Hepatocyte (in vitro differentiated cells): ENCODE measurements at regions not wholly inside any gene's neighbourhood (a gene's known extent, or its start where the extent isn't known, plus 50 kb on each side); places are given as distances from the start of the nearest gene placed in this dataset.

Experiments
- EZH2 ChIP-seq: fragments of 200-600 bp; sonication (generic); IDR thresholded peaks from 2 replicates; pipeline ENCODE4 v1.6.1; 2016; ENCODE audit warnings: antibody characterized with exemption, mild to moderate bottlenecking, borderline replicate concordance
- EZH2phosphoT487 ChIP-seq: fragments of 200-600 bp; sonication (generic); IDR thresholded peaks from one replicate; pipeline ENCODE4 v1.6.1; 2018; ENCODE audit warnings: antibody characterized with exemption, mild to moderate bottlenecking, low read depth, moderate library complexity; ENCODE audit not compliant: unreplicated experiment, severe bottlenecking
- TF ChIP-seq, protein P1 (sequence below): fragments of 200-600 bp; sonication (generic); IDR thresholded peaks from 2 replicates; pipeline ENCODE4 v1.5.1; 2016; ENCODE audit warnings: antibody characterized with exemption, mild to moderate bottlenecking; ENCODE audit not compliant: poor library complexity

DNA sequence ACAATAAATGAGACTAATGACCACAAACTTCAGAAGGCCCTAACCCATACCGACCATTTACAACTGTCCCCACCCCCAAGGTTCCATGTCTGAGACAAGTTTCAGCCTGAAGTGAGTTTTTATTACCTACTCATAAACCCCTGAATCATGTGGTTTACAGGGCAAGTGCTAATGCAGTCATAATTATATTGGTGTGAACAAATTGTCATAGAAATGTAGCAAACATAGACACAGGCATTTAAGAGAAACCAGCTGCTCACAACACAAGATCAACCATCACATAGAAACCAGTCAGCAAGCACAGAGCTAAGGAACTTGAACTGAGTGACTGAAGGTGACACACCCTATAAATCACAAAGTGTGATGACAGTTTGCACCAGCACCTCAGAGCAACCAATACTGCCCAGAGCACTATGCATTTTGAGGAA lies 173.8 kb upstream of the MID1 start:
- TF ChIP-seq, protein P1, sequence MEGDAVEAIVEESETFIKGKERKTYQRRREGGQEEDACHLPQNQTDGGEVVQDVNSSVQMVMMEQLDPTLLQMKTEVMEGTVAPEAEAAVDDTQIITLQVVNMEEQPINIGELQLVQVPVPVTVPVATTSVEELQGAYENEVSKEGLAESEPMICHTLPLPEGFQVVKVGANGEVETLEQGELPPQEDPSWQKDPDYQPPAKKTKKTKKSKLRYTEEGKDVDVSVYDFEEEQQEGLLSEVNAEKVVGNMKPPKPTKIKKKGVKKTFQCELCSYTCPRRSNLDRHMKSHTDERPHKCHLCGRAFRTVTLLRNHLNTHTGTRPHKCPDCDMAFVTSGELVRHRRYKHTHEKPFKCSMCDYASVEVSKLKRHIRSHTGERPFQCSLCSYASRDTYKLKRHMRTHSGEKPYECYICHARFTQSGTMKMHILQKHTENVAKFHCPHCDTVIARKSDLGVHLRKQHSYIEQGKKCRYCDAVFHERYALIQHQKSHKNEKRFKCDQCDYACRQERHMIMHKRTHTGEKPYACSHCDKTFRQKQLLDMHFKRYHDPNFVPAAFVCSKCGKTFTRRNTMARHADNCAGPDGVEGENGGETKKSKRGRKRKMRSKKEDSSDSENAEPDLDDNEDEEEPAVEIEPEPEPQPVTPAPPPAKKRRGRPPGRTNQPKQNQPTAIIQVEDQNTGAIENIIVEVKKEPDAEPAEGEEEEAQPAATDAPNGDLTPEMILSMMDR = no peak
- TF ChIP-seq EZH2 (no peak), EZH2phosphoT487 (no peak)
